ENCODE measurements at regions not wholly inside any gene's neighbourhood (a gene's known extent, or its start where the extent isn't known, plus 50 kb on each side); places are given as distances from the start of the nearest gene placed in this dataset.
"Not testable (repeated sequence)": the region's sequence is repeated elsewhere in the genome, so short reads cannot be mapped to it uniquely, and the experiment has no call there.

- H3K4me3 ChIP-seq (ENCODE audit: insufficient read depth in 1 of 2, low read depth in 1 of 2, low read length in 2 of 2): no peak overlapping the region
- no peak overlapping the region for H2AK5ac ChIP-seq (ENCODE audit: low read length, severe bottlenecking)
- no peak overlapping the region for H2BK5ac ChIP-seq (ENCODE audit: low read depth, low read length, poor library complexity, severe bottlenecking)
- H4K91ac ChIP-seq (ENCODE audit: low read length): no peak overlapping the region
- H3K9ac ChIP-seq (ENCODE audit: low read length): no peak overlapping the region
- no peaks in the 10 kb centered on the region for H3K79me1 ChIP-seq (replicated peaks; ENCODE audit: low read length, poor library complexity, severe bottlenecking)
- H3K18ac ChIP-seq (ENCODE audit: low read depth in 1 of 2, low read length in 2 of 2): no peak overlapping the region
- H3K4me2 ChIP-seq (ENCODE audit: low read length, poor library complexity, severe bottlenecking): no peak overlapping the region
- H2BK120ac ChIP-seq (ENCODE audit: low read depth, low read length): no peak overlapping the region
- WGBS: 65% methylated on average over 3 of the region's 6 CpGs
- H3K14ac ChIP-seq (ENCODE audit: low read length in 2 of 2): no peak overlapping the region
- no peaks in the 10 kb centered on the region for H3K4me1 ChIP-seq (ENCODE audit: control insufficient read depth, insufficient read depth, low read depth, low read length)
- no peak overlapping the region for H2BK12ac ChIP-seq (ENCODE audit: low read length in 2 of 2)
- no peak overlapping the region for H4K8ac ChIP-seq (ENCODE audit: low read length)
- H3K27ac ChIP-seq (ENCODE audit: low read length, poor library complexity, severe bottlenecking): no peak overlapping the region
- no peak overlapping the region for H2AFZ ChIP-seq (ENCODE audit: low read depth, low read length)
- no peaks in the 10 kb centered on the region for H3K9me3 ChIP-seq (ENCODE audit: control insufficient read depth, low read length)
- H3K27me3 ChIP-seq (ENCODE audit: control insufficient read depth in 1 of 2, insufficient read depth in 1 of 2, low read length in 2 of 2): no peaks in the 10 kb centered on the region
- no peaks in the 10 kb centered on the region for H3K36me3 ChIP-seq (ENCODE audit: control insufficient read depth in 1 of 2, insufficient read depth in 2 of 2, low read depth in 1 of 2, low read length in 2 of 2)
- no peak for DNase-seq
- H3K4ac ChIP-seq (ENCODE audit: low read depth in 1 of 2, low read length in 2 of 2): no peak overlapping the region
- H2BK15ac ChIP-seq (ENCODE audit: low read depth, poor library complexity, severe bottlenecking): no peak overlapping the region
- no peak overlapping the region for H3K23ac ChIP-seq (ENCODE audit: low read length in 2 of 2)
Measured at GRCh38 chr21:24514081-24514733, 1093.1 kb downstream of the MRPL39 start.

GRCh38 chr21:24509131-24509530, 1098.2 kb downstream of the MRPL39 start:
- H3K9ac ChIP-seq (ENCODE audit: low read length): no peak overlapping the region
- no peak overlapping the region for H2BK5ac ChIP-seq (ENCODE audit: low read depth, low read length, poor library complexity, severe bottlenecking)
- no peaks in the 10 kb centered on the region for H3K79me1 ChIP-seq (replicated peaks; ENCODE audit: low read length, poor library complexity, severe bottlenecking)
- no peaks in the 10 kb centered on the region for H3K36me3 ChIP-seq (ENCODE audit: control insufficient read depth in 1 of 2, insufficient read depth in 2 of 2, low read depth in 1 of 2, low read length in 2 of 2)
- H3K4ac ChIP-seq (ENCODE audit: low read depth in 1 of 2, low read length in 2 of 2): no peak overlapping the region
- H3K27ac ChIP-seq (ENCODE audit: low read length, poor library complexity, severe bottlenecking): no peak overlapping the region
- no peak overlapping the region for H4K8ac ChIP-seq (ENCODE audit: low read length)
- no peak overlapping the region for H3K18ac ChIP-seq (ENCODE audit: low read depth in 1 of 2, low read length in 2 of 2)
- H3K27me3 ChIP-seq (ENCODE audit: control insufficient read depth in 1 of 2, insufficient read depth in 1 of 2, low read length in 2 of 2): no peaks in the 10 kb centered on the region
- H3K9me3 ChIP-seq (ENCODE audit: control insufficient read depth, low read length): peaks cover 8% of the 10 kb centered on the region
- no peak overlapping the region for H2BK15ac ChIP-seq (ENCODE audit: low read depth, poor library complexity, severe bottlenecking)
- H2AK5ac ChIP-seq (ENCODE audit: low read length, severe bottlenecking): no peak overlapping the region
- H2AFZ ChIP-seq (ENCODE audit: low read depth, low read length): no peak overlapping the region
- H3K14ac ChIP-seq (ENCODE audit: low read length in 2 of 2): no peak overlapping the region
- no peak overlapping the region for H3K4me3 ChIP-seq (ENCODE audit: insufficient read depth in 1 of 2, low read depth in 1 of 2, low read length in 2 of 2)
- H3K4me2 ChIP-seq (ENCODE audit: low read length, poor library complexity, severe bottlenecking): no peak overlapping the region
- no peak overlapping the region for H3K23ac ChIP-seq (ENCODE audit: low read length in 2 of 2)
- DNase-seq: no peak
- WGBS: no CpG with 5 or more reads among the region's 1 CpG
- no peak overlapping the region for H2BK12ac ChIP-seq (ENCODE audit: low read length in 2 of 2)
- no peak overlapping the region for H2BK120ac ChIP-seq (ENCODE audit: low read depth, low read length)
- H3K4me1 ChIP-seq (ENCODE audit: control insufficient read depth, insufficient read depth, low read depth, low read length): no peaks in the 10 kb centered on the region
- no peak overlapping the region for H4K91ac ChIP-seq (ENCODE audit: low read length)

- H3K27ac ChIP-seq (ENCODE audit: low read length, poor library complexity, severe bottlenecking): no peak overlapping the region
Measured at GRCh38 chr21:24486973-24487372, 1120.3 kb downstream of the MRPL39 start.

GRCh38 chr21:24483361-24483760, 1123.9 kb downstream of the MRPL39 start:
- H2BK12ac ChIP-seq (ENCODE audit: low read length in 2 of 2); H3K4me2 ChIP-seq (ENCODE audit: low read length, poor library complexity, severe bottlenecking); H3K23ac ChIP-seq (ENCODE audit: low read length in 2 of 2); H3K9me3 ChIP-seq (ENCODE audit: control insufficient read depth, low read length); DNase-seq; H3K9ac ChIP-seq (ENCODE audit: low read length); H2AFZ ChIP-seq (ENCODE audit: low read depth, low read length); H3K27me3 ChIP-seq (ENCODE audit: control insufficient read depth in 1 of 2, insufficient read depth in 1 of 2, low read length in 2 of 2); H3K36me3 ChIP-seq (ENCODE audit: control insufficient read depth in 1 of 2, insufficient read depth in 2 of 2, low read depth in 1 of 2, low read length in 2 of 2); H2BK120ac ChIP-seq (ENCODE audit: low read depth, low read length); H3K14ac ChIP-seq (ENCODE audit: low read length in 2 of 2); H3K4ac ChIP-seq (ENCODE audit: low read depth in 1 of 2, low read length in 2 of 2); H3K4me3 ChIP-seq (ENCODE audit: insufficient read depth in 1 of 2, low read depth in 1 of 2, low read length in 2 of 2); H2BK15ac ChIP-seq (ENCODE audit: low read depth, poor library complexity, severe bottlenecking); H3K79me1 ChIP-seq (replicated peaks; ENCODE audit: low read length, poor library complexity, severe bottlenecking); H4K91ac ChIP-seq (ENCODE audit: low read length); H3K4me1 ChIP-seq (ENCODE audit: control insufficient read depth, insufficient read depth, low read depth, low read length); H3K27ac ChIP-seq (ENCODE audit: low read length, poor library complexity, severe bottlenecking); H2BK5ac ChIP-seq (ENCODE audit: low read depth, low read length, poor library complexity, severe bottlenecking); H2AK5ac ChIP-seq (ENCODE audit: low read length, severe bottlenecking); H3K18ac ChIP-seq (ENCODE audit: low read depth in 1 of 2, low read length in 2 of 2); H4K8ac ChIP-seq (ENCODE audit: low read length): not testable (repeated sequence)
- WGBS: no CpG with 5 or more reads among the region's 1 CpG

More at GRCh38 chr21:24486973-24487372, 1120.3 kb downstream of the MRPL39 start:
- Histone ChIP-seq H2AK5ac (ENCODE audit: low read length, severe bottlenecking) (no peak overlapping the region), H3K4me3 (ENCODE audit: insufficient read depth in 1 of 2, low read depth in 1 of 2, low read length in 2 of 2) (no peak overlapping the region), H3K4me2 (ENCODE audit: low read length, poor library complexity, severe bottlenecking) (no peak overlapping the region), H2BK12ac (ENCODE audit: low read length in 2 of 2) (no peak overlapping the region), H3K9ac (ENCODE audit: low read length) (no peak overlapping the region), H3K79me1 (replicated peaks; ENCODE audit: low read length, poor library complexity, severe bottlenecking) (no peaks in the 10 kb centered on the region), H3K14ac (ENCODE audit: low read length in 2 of 2) (no peak overlapping the region), H3K27me3 (ENCODE audit: control insufficient read depth in 1 of 2, insufficient read depth in 1 of 2, low read length in 2 of 2) (no peaks in the 10 kb centered on the region), H3K4ac (ENCODE audit: low read depth in 1 of 2, low read length in 2 of 2) (no peak overlapping the region), H2BK15ac (ENCODE audit: low read depth, poor library complexity, severe bottlenecking) (no peak overlapping the region), H3K23ac (ENCODE audit: low read length in 2 of 2) (no peak overlapping the region), H4K8ac (ENCODE audit: low read length) (no peak overlapping the region), H3K4me1 (ENCODE audit: control insufficient read depth, insufficient read depth, low read depth, low read length) (no peaks in the 10 kb centered on the region), H2BK5ac (ENCODE audit: low read depth, low read length, poor library complexity, severe bottlenecking) (no peak overlapping the region), H3K18ac (ENCODE audit: low read depth in 1 of 2, low read length in 2 of 2) (no peak overlapping the region), H2BK120ac (ENCODE audit: low read depth, low read length) (no peak overlapping the region), H3K9me3 (ENCODE audit: control insufficient read depth, low read length) (no peaks in the 10 kb centered on the region), H4K91ac (ENCODE audit: low read length) (no peak overlapping the region), H2AFZ (ENCODE audit: low read depth, low read length) (no peak overlapping the region), H3K36me3 (ENCODE audit: control insufficient read depth in 1 of 2, insufficient read depth in 2 of 2, low read depth in 1 of 2, low read length in 2 of 2) (no peaks in the 10 kb centered on the region)
- WGBS: no CpG with 5 or more reads among the region's 1 CpG
- no peak for DNase-seq

All from mesenchymal stem cell (in vitro differentiated cells and primary cell).